Astrocyte (in vitro differentiated cells and primary cell): ENCODE measurements at regions not wholly inside any gene's neighbourhood (a gene's known extent, or its start where the extent isn't known, plus 50 kb on each side); places are given as distances from the start of the nearest gene placed in this dataset.
"Not testable (repeated sequence)": the region's sequence is repeated elsewhere in the genome, so short reads cannot be mapped to it uniquely, and the experiment has no call there.

Experiments used
- EZH2 ChIP-seq: IDR thresholded peaks from 2 replicates; pipeline ENCODE4 v1.6.1; 2012; ENCODE audit warnings: mild to moderate bottlenecking, low read length, inconsistent platforms; ENCODE audit not compliant: insufficient read depth
- TF ChIP-seq, protein P1 (sequence below): IDR thresholded peaks from 2 replicates; pipeline ENCODE4 v1.5.1; 2011; ENCODE audit warnings: low read depth, mild to moderate bottlenecking, inconsistent platforms, low read length, moderate library complexity; ENCODE audit not compliant: insufficient read depth

DNA sequence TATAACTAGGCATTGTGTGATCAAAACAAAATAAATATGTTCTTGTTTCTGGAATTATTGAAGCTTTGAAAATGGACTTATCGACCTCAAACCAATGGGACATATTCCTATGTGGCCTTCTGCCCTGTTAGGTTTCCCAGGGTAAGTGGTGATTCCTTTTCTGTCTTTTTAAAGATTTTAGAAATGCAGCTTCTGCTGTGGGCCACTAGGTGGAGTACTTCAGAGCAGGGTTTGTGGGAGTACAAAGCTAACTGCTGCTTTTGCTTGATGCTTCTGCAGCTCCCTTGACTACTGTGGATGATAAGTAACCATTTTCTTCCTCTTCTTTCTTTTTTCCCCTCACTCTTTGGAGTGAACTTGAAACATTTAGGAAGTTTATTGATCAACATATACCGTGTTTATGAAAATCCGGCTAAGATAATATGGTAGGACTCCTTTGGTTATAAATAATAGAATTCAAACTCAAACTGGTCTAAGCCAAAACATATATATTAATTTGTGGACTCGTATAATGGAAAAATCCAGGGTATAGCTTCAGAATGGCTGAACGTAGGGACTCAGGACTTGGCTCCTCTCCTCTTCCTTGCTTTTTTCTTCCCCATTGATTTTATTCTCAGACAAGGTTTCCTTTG, 1737.7 kb upstream of the DEFB115 start:
- TF ChIP-seq, protein P1, sequence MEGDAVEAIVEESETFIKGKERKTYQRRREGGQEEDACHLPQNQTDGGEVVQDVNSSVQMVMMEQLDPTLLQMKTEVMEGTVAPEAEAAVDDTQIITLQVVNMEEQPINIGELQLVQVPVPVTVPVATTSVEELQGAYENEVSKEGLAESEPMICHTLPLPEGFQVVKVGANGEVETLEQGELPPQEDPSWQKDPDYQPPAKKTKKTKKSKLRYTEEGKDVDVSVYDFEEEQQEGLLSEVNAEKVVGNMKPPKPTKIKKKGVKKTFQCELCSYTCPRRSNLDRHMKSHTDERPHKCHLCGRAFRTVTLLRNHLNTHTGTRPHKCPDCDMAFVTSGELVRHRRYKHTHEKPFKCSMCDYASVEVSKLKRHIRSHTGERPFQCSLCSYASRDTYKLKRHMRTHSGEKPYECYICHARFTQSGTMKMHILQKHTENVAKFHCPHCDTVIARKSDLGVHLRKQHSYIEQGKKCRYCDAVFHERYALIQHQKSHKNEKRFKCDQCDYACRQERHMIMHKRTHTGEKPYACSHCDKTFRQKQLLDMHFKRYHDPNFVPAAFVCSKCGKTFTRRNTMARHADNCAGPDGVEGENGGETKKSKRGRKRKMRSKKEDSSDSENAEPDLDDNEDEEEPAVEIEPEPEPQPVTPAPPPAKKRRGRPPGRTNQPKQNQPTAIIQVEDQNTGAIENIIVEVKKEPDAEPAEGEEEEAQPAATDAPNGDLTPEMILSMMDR: not testable (repeated sequence)
- not testable (repeated sequence) for TF ChIP-seq EZH2
